Neural progenitor cell (in vitro differentiated cells): ENCODE measurements at regions not wholly inside any gene's neighbourhood (a gene's known extent, or its start where the extent isn't known, plus 50 kb on each side); places are given as distances from the start of the nearest gene placed in this dataset.

Experiments
- DNase-seq: peaks from one replicate; pipeline ENCODE4 v3.0.0-alpha.2; 2016; ENCODE audit warnings: low spot score
- H2AFZ ChIP-seq: fragments of 200-600 bp; sonication (generic); replicated peaks from 2 replicates; pipeline ENCODE4 v1.6.1; 2016; ENCODE audit warnings: antibody characterized with exemption
- H3F3A ChIP-seq: fragments of 200-600 bp; sonication (generic); 2 replicates; pipeline ENCODE4 v1.6.1; 2016; ENCODE audit warnings: antibody characterized with exemption, low read depth
- H3K27ac ChIP-seq: fragments of 200-600 bp; sonication (generic); 2 replicates; pipeline ENCODE4 v1.5.1; 2016; ENCODE audit warnings: mild to moderate bottlenecking
- H3K27me3 ChIP-seq: fragments of 200-600 bp; sonication (generic); 2 replicates; pipeline ENCODE4 v1.6.1; 2016; ENCODE audit warnings: mild to moderate bottlenecking, moderate library complexity
- H3K36me3 ChIP-seq: fragments of 200-600 bp; sonication (generic); 2 replicates; pipeline ENCODE4 v1.5.1; 2016
- H3K4me1 ChIP-seq: fragments of 200-600 bp; sonication (generic); 2 replicates; pipeline ENCODE4 v1.6.1; 2016; ENCODE audit warnings: mixed run types
- H3K4me2 ChIP-seq: fragments of 200-600 bp; sonication (generic); 2 replicates; pipeline ENCODE4 v1.6.1; 2016
- H3K4me3 ChIP-seq: fragments of 200-600 bp; sonication (generic); 2 replicates; pipeline ENCODE4 v1.5.1; 2016
- H3K79me2 ChIP-seq: fragments of 200-600 bp; sonication (generic); 2 replicates; pipeline ENCODE4 v1.6.1; 2016; ENCODE audit warnings: low read depth
- H3K9ac ChIP-seq: fragments of 200-600 bp; sonication (generic); 2 replicates; pipeline ENCODE4 v1.6.1; 2016
- H3K9me3 ChIP-seq: fragments of 200-600 bp; sonication (generic); 2 replicates; pipeline ENCODE4 v1.5.1; 2016; ENCODE audit warnings: low read depth
- H4K20me1 ChIP-seq: fragments of 200-600 bp; sonication (generic); 2 replicates; pipeline ENCODE4 v1.6.1; 2016; ENCODE audit warnings: low read depth
- H3K27ac Mint-ChIP-seq: 3 replicates; pipeline ENCODE4 v1.8.0; 2021; ENCODE audit warnings: mixed read lengths
- H3K27me3 Mint-ChIP-seq: 2 replicates; pipeline ENCODE4 v1.8.0; 2022; ENCODE audit warnings: low read depth, mild to moderate bottlenecking, inconsistent platforms, moderate library complexity, mixed read lengths; ENCODE audit not compliant: insufficient read depth
- H3K36me3 Mint-ChIP-seq: 3 replicates; pipeline ENCODE4 v1.8.0; 2021; ENCODE audit warnings: mixed read lengths
- H3K4me1 Mint-ChIP-seq: 3 replicates; pipeline ENCODE4 v1.8.0; 2021; ENCODE audit warnings: mixed read lengths
- H3K4me3 Mint-ChIP-seq: 3 replicates; pipeline ENCODE4 v1.8.0; 2021; ENCODE audit warnings: mild to moderate bottlenecking, moderate library complexity, mixed read lengths
- H3K9me3 Mint-ChIP-seq: 3 replicates; pipeline ENCODE4 v1.8.0; 2020; ENCODE audit warnings: mixed read lengths
- CTCF ChIP-seq: fragments of 200-600 bp; sonication (generic); IDR thresholded peaks from 2 replicates; pipeline ENCODE4 v1.5.1; 2017; ENCODE audit warnings: antibody characterized with exemption, mild to moderate bottlenecking
- EZH2 ChIP-seq: fragments of 200-600 bp; sonication (generic); IDR thresholded peaks from 2 replicates; pipeline ENCODE4 v1.6.1; 2017; ENCODE audit warnings: antibody characterized with exemption, mild to moderate bottlenecking, moderate library complexity
- EZH2phosphoT487 ChIP-seq: fragments of 200-600 bp; sonication (generic); IDR thresholded peaks from 2 replicates; pipeline ENCODE4 v1.6.1; 2017; ENCODE audit warnings: antibody characterized with exemption

- peaks cover 8% of the 10 kb centered on the region for H3K9me3 Mint-ChIP-seq
- H3K79me2 ChIP-seq, result no peaks in the 10 kb centered on the region
- H3K4me1 Mint-ChIP-seq, result peaks cover 3% of the 10 kb centered on the region
- no peaks in the 10 kb centered on the region for H3K36me3 ChIP-seq
- no peak overlapping the region for H3K4me2 ChIP-seq
- peaks cover 2% of the 10 kb centered on the region for H3K36me3 Mint-ChIP-seq
- H3K27me3 ChIP-seq, result no peaks in the 10 kb centered on the region
- H3K4me1 ChIP-seq, result peaks cover 9% of the 10 kb centered on the region
- no peaks in the 10 kb centered on the region for H3F3A ChIP-seq
- no peak overlapping the region for H3K9ac ChIP-seq
- H3K27ac ChIP-seq, result no peak overlapping the region
- no peak overlapping the region for H3K4me3 Mint-ChIP-seq
- no peak overlapping the region for H3K27ac Mint-ChIP-seq
- no peak for TF ChIP-seq EZH2
- TF ChIP-seq EZH2phosphoT487, result no peak
- TF ChIP-seq CTCF, result no peak
- H4K20me1 ChIP-seq, result no peaks in the 10 kb centered on the region
- no peak overlapping the region for H3K4me3 ChIP-seq
- no peaks in the 10 kb centered on the region for H3K9me3 ChIP-seq
- H3K27me3 Mint-ChIP-seq, result peaks cover 4% of the 10 kb centered on the region
- no peak for DNase-seq
- H2AFZ ChIP-seq, result peak overlapping the region; percentile 44
Observed at GRCh38 chr12:18899162-18899561, 161.2 kb downstream of the CAPZA3 start.

GRCh38 chr12:18899678-18900317 is 161.9 kb downstream of the CAPZA3 start:
- Histone ChIP-seq H3K9ac (no peak overlapping the region), H3K9me3 (no peaks in the 10 kb centered on the region), H4K20me1 (no peaks in the 10 kb centered on the region), H3K4me1 (peaks cover 9% of the 10 kb centered on the region), H3K27me3 (no peaks in the 10 kb centered on the region), H3K4me2 (no peak overlapping the region), H3K36me3 (no peaks in the 10 kb centered on the region), H3K79me2 (no peaks in the 10 kb centered on the region), H3F3A (no peaks in the 10 kb centered on the region), H2AFZ (no peak overlapping the region), H3K27ac (no peak overlapping the region), H3K4me3 (no peak overlapping the region)
- Mint-ChIP-seq H3K4me1 (peaks cover 3% of the 10 kb centered on the region), H3K4me3 (no peak overlapping the region), H3K36me3 (peaks cover 2% of the 10 kb centered on the region), H3K9me3 (peaks cover 5% of the 10 kb centered on the region), H3K27me3 (peaks cover 4% of the 10 kb centered on the region), H3K27ac (no peak overlapping the region)
- no peak for TF ChIP-seq CTCF
- TF ChIP-seq EZH2, result no peak
- no peak for TF ChIP-seq EZH2phosphoT487
- no peak for DNase-seq

DNA sequence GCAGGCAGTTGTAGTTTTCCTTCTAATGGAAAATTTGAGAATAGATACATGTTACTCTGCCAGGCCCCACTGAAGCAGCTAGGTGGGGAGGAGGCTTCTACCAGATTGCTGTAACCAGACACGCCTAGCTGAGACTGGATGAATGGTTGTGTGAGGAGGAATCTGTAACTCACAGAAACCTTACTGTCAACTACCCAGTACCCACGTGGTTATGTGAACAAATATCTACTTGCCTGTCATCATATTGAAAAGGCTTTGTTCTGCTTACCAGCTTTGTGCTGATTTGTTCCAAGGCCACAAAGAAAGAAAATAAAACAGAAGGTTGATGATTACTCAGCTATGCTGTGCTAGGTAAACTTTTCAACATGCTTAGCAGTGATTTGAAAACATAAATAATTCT is 167.2 kb downstream of the CAPZA3 start:
- no peak overlapping the region for H3K4me2 ChIP-seq
- no peaks in the 10 kb centered on the region for H3K79me2 ChIP-seq
- H3F3A ChIP-seq, result no peaks in the 10 kb centered on the region
- no peak for DNase-seq
- Mint-ChIP-seq H3K27me3 (peaks cover 5% of the 10 kb centered on the region), H3K4me1 (peaks cover 14% of the 10 kb centered on the region), H3K36me3 (no peaks in the 10 kb centered on the region), H3K27ac (no peak overlapping the region), H3K9me3 (peaks cover 6% of the 10 kb centered on the region), H3K4me3 (no peak overlapping the region)
- no peaks in the 10 kb centered on the region for H3K9me3 ChIP-seq
- H3K27ac ChIP-seq, result no peak overlapping the region
- H3K4me3 ChIP-seq, result no peak overlapping the region
- H3K36me3 ChIP-seq, result no peaks in the 10 kb centered on the region
- TF ChIP-seq EZH2 (no peak), CTCF (no peak), EZH2phosphoT487 (no peak)
- no peaks in the 10 kb centered on the region for H4K20me1 ChIP-seq
- no peaks in the 10 kb centered on the region for H3K27me3 ChIP-seq
- H3K4me1 ChIP-seq, result no peaks in the 10 kb centered on the region
- no peak overlapping the region for H3K9ac ChIP-seq
- H2AFZ ChIP-seq, result no peak overlapping the region
